RWPE1 (cell line): ENCODE measurements at regions not wholly inside any gene's neighbourhood (a gene's known extent, or its start where the extent isn't known, plus 50 kb on each side); places are given as distances from the start of the nearest gene placed in this dataset.

Experiments used
- CTCF ChIA-PET: fragments of 350-600 bp; sonication (Branson Sonifier 250); formaldehyde crosslinking; extraction: SDS; loops from one replicate; lab custom pipeline; 2021; lab: Yijun Ruan, JAX
- POLR2A ChIA-PET: fragments of 400-600 bp; formaldehyde crosslinking; extraction: SDS; loops from one replicate; lab custom pipeline; 2020; ENCODE audit warnings: antibody characterized with exemption; ENCODE audit not compliant: low non-redundant PET; lab: Yijun Ruan, JAX
- DNase-seq: peaks from one replicate; pipeline ENCODE4 v3.0.0; 2012; ENCODE audit warnings: low spot score
- H3K27ac ChIP-seq: fragments of 450-650 bp; 2 replicates; pipeline ENCODE4 v1.5.1; 2017
- TF ChIP-seq, protein P1 (sequence below): fragments of 450-650 bp; conservative IDR thresholded peaks from 2 replicates; pipeline ENCODE4 v1.5.1; 2017; ENCODE audit warnings: low read depth, mild to moderate bottlenecking

DNA sequence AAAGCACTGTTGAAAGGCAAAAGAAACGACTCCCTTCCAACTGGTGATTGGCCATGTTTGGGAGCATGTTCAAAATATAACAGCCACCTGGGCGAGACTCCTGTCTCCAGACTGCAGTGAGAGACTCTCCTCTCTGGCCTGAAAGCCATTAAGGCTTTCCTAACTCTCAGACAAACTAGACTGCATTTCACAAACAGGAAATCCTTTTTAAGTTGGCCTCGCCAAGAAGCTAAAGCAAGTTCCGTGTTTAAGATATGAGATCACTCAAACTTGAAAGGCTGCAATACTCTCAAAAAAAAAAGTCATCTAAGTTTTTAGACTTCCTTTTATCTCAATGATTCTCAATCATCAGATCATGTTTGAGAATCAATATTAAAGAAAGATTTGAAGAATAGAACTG, 117.0 kb downstream of the TFAP2A start:
- no peak for DNase-seq
- TF ChIP-seq, protein P1, sequence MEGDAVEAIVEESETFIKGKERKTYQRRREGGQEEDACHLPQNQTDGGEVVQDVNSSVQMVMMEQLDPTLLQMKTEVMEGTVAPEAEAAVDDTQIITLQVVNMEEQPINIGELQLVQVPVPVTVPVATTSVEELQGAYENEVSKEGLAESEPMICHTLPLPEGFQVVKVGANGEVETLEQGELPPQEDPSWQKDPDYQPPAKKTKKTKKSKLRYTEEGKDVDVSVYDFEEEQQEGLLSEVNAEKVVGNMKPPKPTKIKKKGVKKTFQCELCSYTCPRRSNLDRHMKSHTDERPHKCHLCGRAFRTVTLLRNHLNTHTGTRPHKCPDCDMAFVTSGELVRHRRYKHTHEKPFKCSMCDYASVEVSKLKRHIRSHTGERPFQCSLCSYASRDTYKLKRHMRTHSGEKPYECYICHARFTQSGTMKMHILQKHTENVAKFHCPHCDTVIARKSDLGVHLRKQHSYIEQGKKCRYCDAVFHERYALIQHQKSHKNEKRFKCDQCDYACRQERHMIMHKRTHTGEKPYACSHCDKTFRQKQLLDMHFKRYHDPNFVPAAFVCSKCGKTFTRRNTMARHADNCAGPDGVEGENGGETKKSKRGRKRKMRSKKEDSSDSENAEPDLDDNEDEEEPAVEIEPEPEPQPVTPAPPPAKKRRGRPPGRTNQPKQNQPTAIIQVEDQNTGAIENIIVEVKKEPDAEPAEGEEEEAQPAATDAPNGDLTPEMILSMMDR: no peak
- POLR2A ChIA-PET: no interaction called here
- CTCF ChIA-PET: no interaction called here
- H3K27ac ChIP-seq: no peak overlapping the region

DNA sequence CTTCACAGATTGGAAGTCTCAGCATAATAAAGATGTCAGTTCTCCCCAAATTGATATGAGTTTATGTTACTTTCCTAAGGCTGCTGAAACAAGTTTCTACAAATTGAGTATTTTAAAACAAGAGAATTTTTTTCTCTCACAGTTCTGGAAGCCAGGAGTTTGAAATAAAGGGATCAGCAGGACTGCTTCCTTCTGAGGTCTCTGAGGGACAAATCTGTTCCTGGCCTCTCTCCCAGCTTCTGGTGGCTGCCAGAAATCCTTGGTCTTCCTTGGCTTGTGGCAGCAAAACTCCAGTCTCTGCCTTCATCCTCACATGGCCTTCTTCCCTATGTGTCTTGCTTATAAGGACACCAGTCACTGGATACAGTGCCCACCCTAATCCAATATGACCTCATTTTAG, 136.1 kb downstream of the TFAP2A start:
- ChIA-PET POLR2A (no interaction called here), CTCF (no interaction called here)
- DNase-seq: no peak
- no peak overlapping the region for H3K27ac ChIP-seq
- TF ChIP-seq, protein P1: no peak

DNA sequence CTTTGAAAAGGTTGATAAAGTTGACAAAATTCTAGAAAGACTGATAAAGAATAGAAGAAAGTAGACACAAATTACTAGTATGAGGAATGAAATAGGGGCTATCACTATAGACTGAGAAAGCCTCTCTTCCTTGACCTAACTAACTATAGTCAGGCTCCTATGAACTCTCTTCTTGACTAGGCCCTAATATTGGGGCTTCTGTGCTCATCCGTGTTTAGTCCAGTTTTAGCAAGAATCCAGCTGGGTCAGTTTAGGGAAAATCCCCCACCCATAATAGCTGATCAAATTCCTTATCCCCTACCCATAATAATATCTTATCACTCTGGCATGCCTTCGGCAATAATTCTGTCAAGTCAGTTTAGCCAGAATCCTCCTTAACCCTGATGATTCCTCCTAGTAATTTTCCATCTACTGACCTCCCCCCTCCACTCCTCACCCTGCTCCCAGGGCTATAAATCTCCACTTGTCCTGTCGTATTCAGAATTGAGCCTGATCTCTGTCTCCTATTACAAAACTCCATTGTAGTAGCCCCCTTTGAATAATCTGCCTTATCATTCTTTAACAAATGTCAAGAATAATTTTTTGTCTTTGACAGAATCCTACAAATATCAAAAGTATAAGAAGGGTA, 138.1 kb downstream of the TFAP2A start:
- CTCF ChIA-PET: no interaction called here
- no peak overlapping the region for H3K27ac ChIP-seq
- TF ChIP-seq, protein P1: no peak
- no peak for DNase-seq
- POLR2A ChIA-PET: interaction anchor here (0.6 kb wide), 1 partner anchor 19 kb away, joined by 5 read pairs; no protein-coding TSS in a partner anchor

DNA sequence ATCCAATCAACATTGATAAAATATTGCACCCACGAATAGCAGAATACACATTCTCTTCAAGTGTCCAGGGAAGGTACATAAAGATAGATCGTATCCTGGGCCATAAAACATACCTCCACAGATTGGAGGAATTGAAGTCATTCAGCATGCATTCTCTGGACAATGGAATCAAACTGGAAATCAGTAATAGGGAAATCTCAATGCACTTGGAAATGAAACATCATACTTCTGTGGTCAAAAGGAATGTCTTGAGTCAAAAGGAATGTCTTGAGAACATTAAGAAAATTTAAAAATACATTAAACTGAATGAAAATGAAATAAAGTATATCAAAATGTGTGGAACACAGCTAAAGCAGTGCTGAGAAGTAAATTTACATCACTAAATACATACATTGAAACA, 138.8 kb downstream of the TFAP2A start:
- TF ChIP-seq, protein P1: no peak
- DNase-seq: no peak
- CTCF ChIA-PET: interaction anchor here (0.7 kb wide), 1 partner anchor 996 kb away, joined by 3 read pairs; no protein-coding TSS in a partner anchor
- POLR2A ChIA-PET: interaction anchor here (0.6 kb wide), 1 partner anchor 18 kb away, joined by 5 read pairs; no protein-coding TSS in a partner anchor
- no peak overlapping the region for H3K27ac ChIP-seq

DNA sequence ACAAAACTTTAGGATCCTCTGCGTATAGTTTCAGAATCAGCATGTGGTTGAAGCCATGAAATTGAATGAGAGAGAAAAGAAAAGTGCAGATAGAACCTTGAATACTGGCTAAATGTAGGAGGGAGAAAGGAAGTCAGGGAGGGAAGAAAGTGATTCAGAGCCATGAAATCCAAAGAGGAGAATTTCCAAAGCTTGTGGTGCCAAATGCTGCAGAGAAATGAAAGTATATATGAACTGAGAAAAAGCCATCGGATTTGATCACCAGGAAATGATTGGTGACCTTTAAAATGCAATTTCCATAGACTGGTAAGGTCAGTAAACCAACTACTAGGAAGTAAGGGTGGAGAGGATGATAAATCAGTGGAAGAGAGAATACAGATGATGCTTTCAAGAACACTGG, 142.3 kb downstream of the TFAP2A start:
- ChIA-PET CTCF (no interaction called here), POLR2A (no interaction called here)
- no peak overlapping the region for H3K27ac ChIP-seq
- no peak for DNase-seq
- TF ChIP-seq, protein P1: no peak

DNA sequence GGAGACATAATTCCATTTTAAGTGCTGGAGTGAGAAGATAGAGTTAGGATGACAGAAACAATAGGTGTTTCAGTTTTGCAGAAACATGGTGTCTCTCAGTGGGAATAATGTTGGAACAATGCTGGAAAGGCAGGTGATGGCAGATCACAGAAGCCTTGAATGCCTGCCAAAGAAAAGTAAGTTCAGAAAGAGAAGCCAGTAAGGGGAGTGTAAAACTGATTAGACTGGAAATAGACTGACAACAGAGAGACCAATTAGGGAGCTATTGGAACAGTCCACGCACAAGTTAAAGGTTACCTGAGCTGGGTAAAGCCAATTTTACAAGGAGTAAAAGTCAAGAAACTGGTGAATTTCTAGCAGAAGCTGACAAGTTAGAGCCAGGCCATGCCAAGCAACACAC, 142.9 kb downstream of the TFAP2A start:
- no peak overlapping the region for H3K27ac ChIP-seq
- TF ChIP-seq, protein P1: no peak
- POLR2A ChIA-PET: no interaction called here
- CTCF ChIA-PET: no interaction called here
- no peak for DNase-seq
